ENCODE measurements at regions not wholly inside any gene's neighbourhood (a gene's known extent, or its start where the extent isn't known, plus 50 kb on each side); places are given as distances from the start of the nearest gene placed in this dataset.

- DNase-seq (ENCODE audit: low read depth, low spot score) (no peak), FAIRE-seq (no peak)
- no peak overlapping the region for H2AFZ ChIP-seq (ENCODE audit: low read depth, low read length)
- no TSS peak for BruUV-seq (replicated peaks)
- CTCF ChIA-PET: interaction anchor here (0.9 to 1.1 kb wide), 2 partner anchors 18 to 91 kb away, joined by 3 read pairs; no protein-coding TSS in a partner anchor
- H3K9me3 ChIP-seq (replicated peaks; ENCODE audit: control insufficient read depth, insufficient read depth, low read length): no peaks in the 10 kb centered on the region
- TF ChIP-seq GATA2 (IDR thresholded peaks at IDR 0.05; ENCODE audit: insufficient read depth, insufficient read length, low read depth, low read length) (no peak), POLR2AphosphoS5 (IDR thresholded peaks at IDR 0.05; ENCODE audit: insufficient read depth, low read depth, low read length) (no peak), EZH2 (IDR thresholded peaks at IDR 0.05; ENCODE audit: borderline replicate concordance, low read depth, low read length, severe bottlenecking) (no peak), JUN (IDR thresholded peaks at IDR 0.05; ENCODE audit: borderline replicate concordance, insufficient read depth, insufficient read length, low read depth) (no peak), MAX (IDR thresholded peaks at IDR 0.05; ENCODE audit: insufficient read depth, insufficient read length) (no peak), MYC (IDR thresholded peaks at IDR 0.05; ENCODE audit: low read depth, low read length) (no peak), CTCF (IDR thresholded peaks at IDR 0.05; ENCODE audit: extremely low read depth in 1 of 2, insufficient read depth in 1 of 2, low read depth in 1 of 2, low read length in 2 of 2) (no peak), FOS (IDR thresholded peaks at IDR 0.05; ENCODE audit: borderline replicate concordance, insufficient read depth, low read length) (no peak), POLR2A (IDR thresholded peaks at IDR 0.05; ENCODE audit: low read depth, low read length) (no peak)
- H3K9me1 ChIP-seq (replicated peaks; ENCODE audit: control insufficient read depth, extremely low read depth, insufficient read depth, low read length): no peaks in the 10 kb centered on the region
- no peaks in the 10 kb centered on the region for H4K20me1 ChIP-seq (replicated peaks; ENCODE audit: control insufficient read depth, extremely low read depth, insufficient read depth, low read length)
- no peak overlapping the region for H3K4me3 ChIP-seq (replicated peaks in 1 of 3; ENCODE audit: insufficient read depth in 1 of 3, low read depth in 1 of 3, low read length in 3 of 3)
- no peak overlapping the region for H3K4me2 ChIP-seq (ENCODE audit: insufficient read depth, low read length)
- no peak overlapping the region for H3K9ac ChIP-seq (replicated peaks; ENCODE audit: extremely low read depth, insufficient read depth, low read length)
- H3K79me2 ChIP-seq (ENCODE audit: control insufficient read depth, insufficient read depth, low read length): no peaks in the 10 kb centered on the region
- intact Hi-C loops (cut with micrococcal nuclease): no loop called here
- no peak overlapping the region for H3K27ac ChIP-seq (ENCODE audit: insufficient read depth, low read depth, low read length)
- no peaks in the 10 kb centered on the region for H3K27me3 ChIP-seq (ENCODE audit: control insufficient read depth in 2 of 2, insufficient read depth in 2 of 2, low read length in 2 of 2)
- POLR2A ChIA-PET: no interaction called here
- no peaks in the 10 kb centered on the region for H3K36me3 ChIP-seq (ENCODE audit: control insufficient read depth in 2 of 2, extremely low read depth in 1 of 2, insufficient read depth in 2 of 2, low read length in 2 of 2)
- dilution Hi-C loops (cut with MboI; ENCODE audit: extremely low pct_ligation_motif_present, low sequenced_read_pairs): no loop called here
- no peaks in the 10 kb centered on the region for H3K4me1 ChIP-seq (ENCODE audit: control insufficient read depth, extremely low read depth, insufficient read depth, low read length)
These were observed 69.5 kb upstream of the KCNAB1 start for GRCh38 chr3:156050918-156051317.

Measured in endothelial cell of umbilical vein (primary cell).